ENCODE measurements at regions not wholly inside any gene's neighbourhood (a gene's known extent, or its start where the extent isn't known, plus 50 kb on each side); places are given as distances from the start of the nearest gene placed in this dataset.

DNA sequence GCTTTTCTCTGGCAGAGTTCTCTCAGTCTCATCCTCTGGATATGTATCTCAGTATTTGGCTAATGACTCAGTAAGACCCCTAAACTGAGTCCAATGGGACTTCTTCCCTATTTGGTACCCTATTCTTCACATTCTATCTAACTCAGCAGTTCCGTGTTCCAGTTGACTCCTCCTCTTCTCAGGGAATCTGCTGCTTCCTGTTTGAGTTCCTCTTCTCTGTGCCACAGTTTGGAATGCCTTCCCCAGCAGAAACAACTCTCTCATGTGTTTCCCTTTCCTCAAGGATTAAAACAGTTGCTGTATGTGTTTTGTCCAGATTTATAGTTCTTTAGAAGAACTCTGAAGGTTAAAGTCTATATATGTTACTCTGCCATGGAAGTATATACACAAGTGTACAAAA, 344.0 kb upstream of the RARB start:
- DNase-seq (ENCODE audit: low read depth in 2 of 3, low spot score in 2 of 3): no peak

GRCh38 chr3:25086721-25087120, 341.3 kb upstream of the RARB start:
- no peak for DNase-seq (ENCODE audit: low read depth in 2 of 3, low spot score in 2 of 3)

GRCh38 chr3:25088284-25088683, 339.8 kb upstream of the RARB start:
- DNase-seq (ENCODE audit: low read depth in 2 of 3, low spot score in 2 of 3): no peak

GRCh38 chr3:25090698-25091453, 337.2 kb upstream of the RARB start:
- DNase-seq (ENCODE audit: low read depth in 2 of 3, low spot score in 2 of 3): no peak

GRCh38 chr3:25091934-25092333, 336.1 kb upstream of the RARB start:
- DNase-seq (ENCODE audit: low read depth in 2 of 3, low spot score in 2 of 3): no peak

- no peak for DNase-seq (ENCODE audit: low read depth in 2 of 3, low spot score in 2 of 3)
These were observed 333.0 kb upstream of the RARB start for GRCh38 chr3:25094932-25095685.

DNA sequence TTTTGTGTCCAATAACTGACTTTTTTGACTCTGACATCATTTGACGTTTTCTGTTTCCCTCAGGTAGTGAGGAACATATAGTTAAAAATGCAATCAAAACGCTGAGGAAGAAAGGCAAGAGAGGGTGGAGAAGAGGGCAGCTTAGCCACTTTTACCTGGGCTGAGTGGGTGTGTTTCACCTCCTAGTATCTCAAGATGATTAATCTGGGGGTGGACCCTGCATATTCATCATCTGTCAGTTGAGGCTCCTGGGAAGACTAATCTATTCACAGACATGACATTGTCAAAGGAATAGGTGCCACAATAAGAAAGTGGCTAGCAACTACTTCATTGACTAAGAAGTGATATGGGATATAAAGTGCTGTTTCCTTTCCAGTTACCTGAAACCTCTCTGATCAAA, 331.5 kb upstream of the RARB start:
- DNase-seq (ENCODE audit: low read depth in 2 of 3, low spot score in 2 of 3): no peak

DNA sequence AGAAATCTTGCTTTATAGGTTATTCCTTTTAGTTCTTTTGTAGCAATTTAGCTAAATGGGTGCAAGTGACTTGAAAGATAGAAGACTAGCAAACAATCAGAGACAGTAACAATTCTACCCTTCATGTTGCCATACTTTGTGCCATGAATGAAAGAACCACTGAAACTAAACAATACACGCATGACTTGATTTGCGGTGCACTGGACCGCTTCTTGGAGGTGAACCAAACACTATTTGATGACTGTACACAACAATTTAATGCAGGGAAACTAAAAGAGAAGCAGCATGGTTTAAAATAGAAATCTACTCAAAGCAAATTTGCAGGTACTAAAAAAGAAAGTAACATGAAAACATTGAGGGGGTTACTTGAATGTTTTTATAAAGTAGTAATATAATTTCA, 331.0 kb upstream of the RARB start:
- no peak for DNase-seq (ENCODE audit: low read depth in 2 of 3, low spot score in 2 of 3)

- DNase-seq (ENCODE audit: low read depth in 2 of 3, low spot score in 2 of 3): no peak
These were observed 328.4 kb upstream of the RARB start for GRCh38 chr3:25099666-25100065.

DNA sequence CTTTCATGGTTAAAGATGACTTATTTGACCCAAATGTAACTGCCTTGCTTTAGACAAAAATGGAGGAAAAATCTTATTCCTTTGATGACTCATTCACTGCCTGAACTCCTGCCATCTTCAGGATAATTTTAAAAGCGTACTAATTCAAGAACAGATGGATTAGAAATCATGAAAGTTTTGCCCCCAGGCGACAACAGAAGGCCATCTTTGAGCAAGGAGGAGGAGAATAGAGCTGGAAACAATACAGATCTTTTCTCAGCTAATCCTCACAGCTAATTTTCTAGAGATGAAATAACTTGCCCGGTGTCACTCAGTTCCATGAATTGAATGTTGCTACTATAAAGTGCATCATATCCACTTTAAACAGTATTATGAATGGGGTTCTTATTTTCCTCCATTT, 324.7 kb upstream of the RARB start:
- no peak for DNase-seq (ENCODE audit: low read depth in 2 of 3, low spot score in 2 of 3)

DNA sequence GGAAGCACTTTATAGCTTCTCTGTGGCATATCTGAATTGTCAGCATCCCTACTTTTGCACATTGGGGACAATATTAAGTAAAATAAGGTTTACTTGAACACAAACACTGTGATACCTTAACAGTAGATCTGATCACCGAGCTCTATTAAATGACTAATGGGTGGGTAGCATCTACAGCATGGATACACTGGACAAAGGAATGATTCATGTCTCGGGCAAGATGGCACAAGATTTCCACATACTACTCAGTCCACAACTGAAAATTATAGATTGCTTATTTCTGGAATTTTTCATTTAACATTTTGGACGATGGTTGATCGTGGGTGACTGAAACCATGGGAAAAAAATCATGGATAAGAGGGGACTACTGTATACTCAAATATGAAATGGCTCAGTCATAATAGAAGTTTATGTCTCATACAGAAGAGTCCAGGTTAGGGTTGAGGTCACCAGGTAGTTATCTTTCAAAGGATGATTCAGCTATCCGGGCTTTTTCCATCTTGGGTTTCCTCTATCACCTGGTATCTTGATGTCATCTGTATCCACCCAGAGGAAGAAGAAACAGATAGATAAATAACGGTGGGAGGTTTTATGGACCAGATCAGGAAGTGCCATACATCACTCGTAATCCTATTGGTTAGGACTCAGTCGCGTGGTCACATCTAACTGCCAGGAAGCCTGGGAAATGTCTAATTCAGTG, 320.0 kb upstream of the RARB start:
- DNase-seq (ENCODE audit: low read depth in 2 of 3, low spot score in 2 of 3): no peak

GRCh38 chr3:25110642-25111041, 317.4 kb upstream of the RARB start:
- no peak for DNase-seq (ENCODE audit: low read depth in 2 of 3, low spot score in 2 of 3)

- DNase-seq (ENCODE audit: low read depth in 2 of 3, low spot score in 2 of 3): no peak
These were observed 314.2 kb upstream of the RARB start for GRCh38 chr3:25113891-25114290.

- no peak for DNase-seq (ENCODE audit: low read depth in 2 of 3, low spot score in 2 of 3)
These were observed 313.5 kb upstream of the RARB start for GRCh38 chr3:25114532-25114931.

DNA sequence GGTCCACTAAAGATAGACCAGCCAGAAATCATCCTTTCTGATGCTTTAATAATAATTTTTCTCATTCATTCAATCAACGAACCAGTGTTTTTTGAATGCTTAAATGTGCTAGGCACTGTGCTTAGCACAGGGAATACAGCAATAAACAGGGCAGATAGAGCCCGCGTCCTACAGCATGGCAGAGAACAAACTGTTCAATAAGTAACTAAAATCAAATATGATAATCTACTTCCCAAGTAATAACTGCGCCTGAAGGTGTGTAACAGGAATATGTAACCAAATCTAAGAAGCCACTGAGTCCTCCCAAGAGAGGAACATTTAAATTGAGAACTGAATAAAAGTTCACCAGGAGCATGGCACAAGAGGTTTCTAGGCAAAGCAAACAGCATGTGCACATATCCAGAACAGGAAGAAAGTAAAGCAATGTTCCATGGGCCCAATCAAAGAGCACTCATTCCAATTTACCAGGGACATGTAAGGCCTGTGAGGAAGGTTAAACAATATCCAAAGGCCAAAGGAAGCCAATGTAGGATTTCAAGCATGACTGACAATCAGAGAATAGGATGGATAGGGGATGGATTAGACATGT, 311.0 kb upstream of the RARB start:
- DNase-seq (ENCODE audit: low read depth in 2 of 3, low spot score in 2 of 3): no peak

- no peak for DNase-seq (ENCODE audit: low read depth in 2 of 3, low spot score in 2 of 3)
These were observed 308.4 kb upstream of the RARB start for GRCh38 chr3:25119682-25120081.

DNA sequence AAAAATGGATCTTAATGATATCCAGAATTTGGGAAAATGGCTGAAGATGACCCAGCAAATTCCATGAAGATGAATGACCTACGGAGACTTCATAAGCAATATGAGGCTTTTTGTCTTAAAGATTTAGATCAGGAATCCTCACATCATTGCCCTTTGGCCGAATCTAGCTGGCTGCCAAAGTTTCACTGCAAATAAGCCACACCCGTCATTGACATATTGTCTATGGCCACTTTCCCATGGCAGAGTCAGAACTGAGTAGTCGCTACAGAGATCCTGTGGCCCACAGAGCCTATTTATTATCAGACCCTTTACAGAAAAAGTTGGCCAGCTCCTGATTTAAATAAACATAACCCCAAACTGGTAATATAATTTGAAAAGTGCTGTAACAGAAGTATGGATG, 307.4 kb upstream of the RARB start:
- DNase-seq (ENCODE audit: low read depth in 2 of 3, low spot score in 2 of 3): no peak

DNA sequence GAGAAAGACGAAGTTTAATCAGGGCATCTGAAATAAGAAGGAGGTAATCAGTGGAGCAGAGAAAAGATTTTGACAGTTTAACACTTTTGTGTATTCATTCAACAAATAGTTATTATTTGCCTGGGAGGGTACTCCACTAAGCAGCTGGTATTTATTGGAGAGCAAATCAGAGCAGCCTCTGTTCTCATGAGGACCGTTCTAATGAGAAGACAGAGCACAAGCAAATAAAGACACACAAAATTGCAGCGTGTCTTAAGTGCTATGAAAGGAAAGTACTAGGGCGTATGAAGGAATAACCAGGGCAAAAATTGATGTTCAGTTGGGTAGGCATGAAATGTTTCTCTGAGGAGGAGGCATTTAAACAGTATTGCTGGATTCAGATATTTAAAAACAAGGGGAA, 302.9 kb upstream of the RARB start:
- DNase-seq (ENCODE audit: low read depth in 2 of 3, low spot score in 2 of 3): no peak

DNA sequence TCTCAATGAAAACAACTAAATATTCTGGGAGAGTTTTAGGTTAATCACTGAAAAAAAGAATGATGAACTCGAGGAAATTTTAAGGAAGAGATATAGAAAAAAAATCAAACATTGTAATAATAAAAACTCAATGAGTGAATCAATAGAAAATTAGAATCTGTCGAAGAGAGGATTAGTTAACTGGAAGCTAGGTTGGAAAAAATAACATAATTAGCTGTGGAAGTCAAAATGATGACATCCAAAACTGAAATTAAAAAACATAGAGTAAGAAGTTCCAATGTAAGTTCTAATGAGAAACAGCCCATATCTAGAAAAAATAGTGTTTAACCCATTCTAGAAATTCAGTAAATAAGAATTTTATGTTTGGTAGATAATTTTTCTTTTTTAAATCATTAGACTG, 299.3 kb upstream of the RARB start:
- no peak for DNase-seq (ENCODE audit: low read depth in 2 of 3, low spot score in 2 of 3)

GRCh38 chr3:25130724-25131520, 297.1 kb upstream of the RARB start:
- DNase-seq (ENCODE audit: low read depth in 2 of 3, low spot score in 2 of 3): no peak

- DNase-seq (ENCODE audit: low read depth in 2 of 3, low spot score in 2 of 3): no peak
These were observed 294.5 kb upstream of the RARB start for GRCh38 chr3:25133588-25133987.
